ENCODE measurements at regions not wholly inside any gene's neighbourhood (a gene's known extent, or its start where the extent isn't known, plus 50 kb on each side); places are given as distances from the start of the nearest gene placed in this dataset.

DNA sequence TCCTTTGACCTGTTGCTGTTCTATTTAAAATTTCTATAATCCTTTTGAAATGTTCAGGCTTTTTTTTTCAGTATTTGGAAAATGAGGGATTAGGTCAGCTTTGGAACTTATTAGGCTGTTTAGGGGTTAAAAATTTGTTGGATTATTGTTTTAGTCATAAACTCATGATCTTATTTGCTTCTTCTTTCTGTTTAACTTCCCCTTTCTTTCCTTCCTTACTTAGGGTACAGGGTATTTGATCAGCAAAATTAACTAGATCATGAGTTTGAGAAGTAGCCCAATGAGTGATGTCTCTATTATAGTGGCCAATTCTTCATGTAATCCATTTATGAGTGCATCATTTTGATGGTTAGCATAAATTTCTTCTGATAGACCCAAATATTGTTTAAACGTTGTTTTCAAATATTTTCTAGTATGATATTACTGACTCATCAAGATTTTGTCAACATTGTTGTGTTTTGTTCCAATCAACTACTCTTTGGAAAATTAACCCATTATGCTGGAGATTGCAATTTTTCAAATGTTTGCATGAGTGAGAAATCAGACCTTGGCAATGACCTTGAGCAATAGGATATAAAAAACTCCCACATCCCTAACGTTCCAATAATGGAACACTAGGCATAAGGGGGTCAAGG, 94.4 kb downstream of the OTOR start:
- ATAC-seq (ENCODE audit: low FRiP score) (no peak), DNase-seq (ENCODE audit: low spot score) (no peak)
- TF ChIP-seq, protein P1, sequence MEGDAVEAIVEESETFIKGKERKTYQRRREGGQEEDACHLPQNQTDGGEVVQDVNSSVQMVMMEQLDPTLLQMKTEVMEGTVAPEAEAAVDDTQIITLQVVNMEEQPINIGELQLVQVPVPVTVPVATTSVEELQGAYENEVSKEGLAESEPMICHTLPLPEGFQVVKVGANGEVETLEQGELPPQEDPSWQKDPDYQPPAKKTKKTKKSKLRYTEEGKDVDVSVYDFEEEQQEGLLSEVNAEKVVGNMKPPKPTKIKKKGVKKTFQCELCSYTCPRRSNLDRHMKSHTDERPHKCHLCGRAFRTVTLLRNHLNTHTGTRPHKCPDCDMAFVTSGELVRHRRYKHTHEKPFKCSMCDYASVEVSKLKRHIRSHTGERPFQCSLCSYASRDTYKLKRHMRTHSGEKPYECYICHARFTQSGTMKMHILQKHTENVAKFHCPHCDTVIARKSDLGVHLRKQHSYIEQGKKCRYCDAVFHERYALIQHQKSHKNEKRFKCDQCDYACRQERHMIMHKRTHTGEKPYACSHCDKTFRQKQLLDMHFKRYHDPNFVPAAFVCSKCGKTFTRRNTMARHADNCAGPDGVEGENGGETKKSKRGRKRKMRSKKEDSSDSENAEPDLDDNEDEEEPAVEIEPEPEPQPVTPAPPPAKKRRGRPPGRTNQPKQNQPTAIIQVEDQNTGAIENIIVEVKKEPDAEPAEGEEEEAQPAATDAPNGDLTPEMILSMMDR (IDR thresholded peaks at IDR 0.05) = no peak

DNA sequence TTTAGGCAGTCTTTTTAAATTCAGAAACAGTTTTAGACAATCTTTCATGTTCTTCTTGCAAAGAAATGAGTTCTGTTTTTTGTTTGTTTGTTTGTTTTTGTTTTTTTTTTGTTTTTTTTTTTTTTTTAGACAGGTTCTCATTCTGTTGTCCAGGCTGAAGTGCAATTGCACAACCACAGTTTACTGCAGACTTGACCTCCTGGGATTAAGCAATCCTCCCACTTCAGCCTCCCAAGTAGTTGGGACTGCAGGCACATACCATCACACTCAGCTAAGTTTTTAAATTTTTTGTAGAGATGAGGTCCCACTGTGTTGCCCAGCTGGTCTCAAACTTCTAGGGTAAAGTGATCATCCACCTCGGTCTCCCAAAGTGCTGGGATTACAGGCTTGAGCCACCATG, 96.2 kb downstream of the OTOR start:
- ATAC-seq (ENCODE audit: low FRiP score) = no peak
- TF ChIP-seq, protein P1 (IDR thresholded peaks at IDR 0.05) = no peak
- no peak for DNase-seq (ENCODE audit: low spot score)

DNA sequence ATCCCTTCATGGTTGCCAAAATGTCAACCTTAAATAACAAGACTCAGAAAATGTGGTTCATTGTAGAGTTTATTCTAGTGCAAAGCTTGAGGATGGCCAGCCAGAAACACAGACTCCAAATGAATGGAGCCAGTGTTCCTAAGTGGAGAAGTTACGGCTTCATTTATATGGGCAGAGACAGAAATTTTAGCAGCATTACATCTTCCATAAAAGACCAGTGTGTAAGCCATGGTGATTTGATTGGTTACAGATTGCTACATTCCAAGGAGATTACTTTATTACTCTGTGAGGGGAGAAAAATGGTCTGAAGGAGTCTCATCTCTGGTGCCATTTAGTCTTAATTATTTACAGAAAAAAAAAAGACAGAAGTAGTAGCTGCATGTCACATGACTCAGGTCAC, 97.8 kb downstream of the OTOR start:
- TF ChIP-seq, protein P1 (IDR thresholded peaks at IDR 0.05) = no peak
- ATAC-seq (ENCODE audit: low FRiP score) (no peak), DNase-seq (ENCODE audit: low spot score) (no peak)

DNA sequence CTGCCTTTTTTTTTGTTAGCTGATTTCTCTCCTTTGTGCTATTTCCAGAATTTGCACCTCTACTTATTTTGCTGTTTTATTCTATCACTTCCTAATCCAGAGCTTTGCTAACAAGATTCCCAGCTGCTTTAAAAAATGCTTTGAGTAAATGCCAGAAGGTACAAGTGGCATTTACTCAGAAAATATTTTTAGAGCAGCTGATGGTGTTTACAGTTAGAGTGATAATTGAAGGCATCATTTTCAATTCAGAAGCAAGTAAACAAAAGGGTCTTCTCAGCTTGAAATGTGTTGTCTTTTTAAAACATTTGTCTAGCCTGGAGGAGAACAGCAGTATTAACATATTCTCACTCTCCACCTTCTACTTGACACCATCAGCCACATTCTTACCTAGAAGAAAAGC, 99.9 kb downstream of the OTOR start:
- no peak for ATAC-seq (ENCODE audit: low FRiP score)
- TF ChIP-seq, protein P1 (IDR thresholded peaks at IDR 0.05) = no peak
- DNase-seq (ENCODE audit: low spot score) = no peak

DNA sequence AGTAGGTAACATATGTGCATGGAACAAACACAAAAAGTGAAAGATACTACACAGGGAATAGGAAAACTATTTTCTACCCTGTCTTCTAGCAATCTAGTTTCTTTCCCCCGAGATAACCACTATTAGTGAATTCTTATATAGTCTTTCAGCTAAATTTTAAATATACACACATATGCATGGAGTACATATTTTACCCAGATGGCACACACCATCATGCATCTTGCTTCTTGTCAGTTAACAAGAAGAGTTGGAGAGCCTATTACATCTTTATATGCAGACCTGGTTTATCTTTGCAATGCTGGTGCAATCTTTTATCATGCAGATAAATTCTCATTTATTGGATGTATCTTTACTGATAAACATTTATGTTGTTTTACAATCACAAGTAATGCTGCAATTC, 100.4 kb downstream of the OTOR start:
- TF ChIP-seq, protein P1 (IDR thresholded peaks at IDR 0.05) = no peak
- ATAC-seq (ENCODE audit: low FRiP score) (no peak), DNase-seq (ENCODE audit: low spot score) (no peak)

DNA sequence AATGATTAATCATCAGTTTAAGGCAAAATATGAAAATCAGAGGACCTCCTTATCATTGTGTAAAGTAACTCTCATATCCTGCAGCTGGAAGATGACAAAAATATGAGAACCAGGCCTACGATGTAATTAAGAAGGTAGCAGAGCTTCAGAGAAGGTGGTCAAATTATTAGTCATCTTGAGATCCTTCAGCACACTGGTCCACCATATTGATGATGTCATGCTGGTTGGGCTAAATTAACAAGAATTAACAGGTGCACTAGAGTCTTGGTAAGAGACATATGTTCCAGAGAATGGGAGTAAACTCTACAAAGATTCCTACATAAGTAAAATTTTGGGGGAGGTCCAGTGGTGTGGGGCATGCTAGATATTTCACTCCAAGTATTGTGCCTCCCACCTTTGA, 112.8 kb downstream of the OTOR start:
- no peak for ATAC-seq (ENCODE audit: low FRiP score)
- DNase-seq (ENCODE audit: low spot score) = no peak
- TF ChIP-seq, protein P1 (IDR thresholded peaks at IDR 0.05) = no peak

DNA sequence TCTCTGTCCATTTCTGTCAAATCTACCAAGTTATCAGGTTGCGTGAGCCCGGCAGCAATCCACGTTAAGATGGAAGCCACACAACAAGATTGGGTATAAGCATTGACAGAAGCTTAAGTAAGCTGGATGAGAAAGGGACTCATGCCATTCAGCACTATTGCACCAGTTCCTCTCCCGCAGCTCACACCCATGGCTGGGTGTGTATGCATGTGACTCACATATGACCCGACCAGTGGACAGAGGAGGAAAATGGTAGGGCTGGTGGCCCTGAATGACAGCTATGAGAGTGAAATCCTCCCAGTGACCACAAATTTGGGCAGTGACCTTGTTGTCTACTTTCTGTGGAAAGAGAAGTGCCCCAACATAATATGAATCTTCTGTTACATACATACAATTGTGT, 113.5 kb downstream of the OTOR start:
- TF ChIP-seq, protein P1 (IDR thresholded peaks at IDR 0.05) = no peak
- ATAC-seq (ENCODE audit: low FRiP score) (no peak), DNase-seq (ENCODE audit: low spot score) (no peak)
